Mammary epithelial cell (primary cell): ENCODE measurements at regions not wholly inside any gene's neighbourhood (a gene's known extent, or its start where the extent isn't known, plus 50 kb on each side); places are given as distances from the start of the nearest gene placed in this dataset.

Experiments used
- EZH2 ChIP-seq: IDR thresholded peaks from 2 replicates; pipeline ENCODE4 v1.6.1; 2012; ENCODE audit warnings: low read length, inconsistent platforms, borderline replicate concordance
- TF ChIP-seq, protein P1 (sequence below), 2 donors: IDR thresholded peaks in 1 of 2; conservative IDR thresholded peaks in 1 of 2; 2 replicates each; pipeline ENCODE4 v1.5.1; 2011 to 2012; ENCODE audit warnings: inconsistent platforms in 2 of 2, low read length in 2 of 2, mild to moderate bottlenecking in 2 of 2, control low read depth in 1 of 2, low read depth in 1 of 2; ENCODE audit not compliant: insufficient read depth in 1 of 2; ENCODE audit errors: extremely low read depth in 1 of 2

DNA sequence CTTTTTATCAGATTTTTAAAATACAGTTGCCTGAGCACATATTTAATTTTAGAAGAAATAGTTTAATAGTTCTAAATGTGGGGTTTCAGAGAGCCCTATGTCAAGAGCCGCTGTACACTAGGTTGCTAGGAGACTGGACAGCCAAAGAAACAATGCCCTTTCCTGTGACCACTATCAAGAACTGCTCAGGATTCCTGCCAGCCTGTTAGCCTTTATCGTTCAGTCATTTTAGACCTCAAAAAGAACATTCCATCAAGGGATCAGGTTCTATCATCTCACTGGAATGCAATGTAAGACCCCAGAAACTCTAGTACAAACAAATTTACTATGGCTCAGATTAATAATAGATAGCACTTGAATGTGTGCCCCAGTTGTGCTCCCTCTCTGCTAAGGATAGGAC is 181.2 kb upstream of the CCN2 start:
- TF ChIP-seq, protein P1, sequence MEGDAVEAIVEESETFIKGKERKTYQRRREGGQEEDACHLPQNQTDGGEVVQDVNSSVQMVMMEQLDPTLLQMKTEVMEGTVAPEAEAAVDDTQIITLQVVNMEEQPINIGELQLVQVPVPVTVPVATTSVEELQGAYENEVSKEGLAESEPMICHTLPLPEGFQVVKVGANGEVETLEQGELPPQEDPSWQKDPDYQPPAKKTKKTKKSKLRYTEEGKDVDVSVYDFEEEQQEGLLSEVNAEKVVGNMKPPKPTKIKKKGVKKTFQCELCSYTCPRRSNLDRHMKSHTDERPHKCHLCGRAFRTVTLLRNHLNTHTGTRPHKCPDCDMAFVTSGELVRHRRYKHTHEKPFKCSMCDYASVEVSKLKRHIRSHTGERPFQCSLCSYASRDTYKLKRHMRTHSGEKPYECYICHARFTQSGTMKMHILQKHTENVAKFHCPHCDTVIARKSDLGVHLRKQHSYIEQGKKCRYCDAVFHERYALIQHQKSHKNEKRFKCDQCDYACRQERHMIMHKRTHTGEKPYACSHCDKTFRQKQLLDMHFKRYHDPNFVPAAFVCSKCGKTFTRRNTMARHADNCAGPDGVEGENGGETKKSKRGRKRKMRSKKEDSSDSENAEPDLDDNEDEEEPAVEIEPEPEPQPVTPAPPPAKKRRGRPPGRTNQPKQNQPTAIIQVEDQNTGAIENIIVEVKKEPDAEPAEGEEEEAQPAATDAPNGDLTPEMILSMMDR (conservative IDR thresholded peaks at IDR 0.05 in 1 of 2, IDR thresholded peaks at IDR 0.05 in 1 of 2; ENCODE audit: extremely low read depth in 1 of 2, insufficient read depth in 1 of 2, low read depth in 1 of 2, low read length in 2 of 2), result no peak
- no peak for TF ChIP-seq EZH2
